GM12874 (cell line): ENCODE measurements at regions not wholly inside any gene's neighbourhood (a gene's known extent, or its start where the extent isn't known, plus 50 kb on each side); places are given as distances from the start of the nearest gene placed in this dataset.

Experiments used
- CTCF ChIP-seq: IDR thresholded peaks from 2 replicates; pipeline ENCODE4 v1.5.1; 2011; ENCODE audit warnings: low read depth, mild to moderate bottlenecking, control low read depth, low read length, moderate library complexity; ENCODE audit not compliant: insufficient read depth

- no peak for TF ChIP-seq CTCF
Measured at GRCh38 chr1:29943034-29943433, 706.7 kb downstream of the PTPRU start.

GRCh38 chr1:29939079-29939478 lies 702.8 kb downstream of the PTPRU start:
- TF ChIP-seq CTCF, result no peak

- no peak for TF ChIP-seq CTCF
Measured at GRCh38 chr1:29937356-29937755, 701.0 kb downstream of the PTPRU start.

GRCh38 chr1:29936031-29936544 lies 699.8 kb downstream of the PTPRU start:
- TF ChIP-seq CTCF, result no peak

GRCh38 chr1:29934255-29934772 lies 698.0 kb downstream of the PTPRU start:
- TF ChIP-seq CTCF, result no peak

- no peak for TF ChIP-seq CTCF
Measured at GRCh38 chr1:29933067-29933466, 696.7 kb downstream of the PTPRU start.

- TF ChIP-seq CTCF, result no peak
Measured at GRCh38 chr1:29932626-29933025, 696.3 kb downstream of the PTPRU start.
